ENCODE measurements at regions not wholly inside any gene's neighbourhood (a gene's known extent, or its start where the extent isn't known, plus 50 kb on each side); places are given as distances from the start of the nearest gene placed in this dataset.

GRCh38 chr2:84088656-84089055, 370.4 kb downstream of the SUCLG1 start:
- TF ChIP-seq CTCF (IDR thresholded peaks at IDR 0.05): no peak
- TF ChIP-seq POLR2A (IDR thresholded peaks at IDR 0.05): no peak
- TF ChIP-seq POLR2AphosphoS5 (IDR thresholded peaks at IDR 0.05): no peak
